ENCODE measurements at regions not wholly inside any gene's neighbourhood (a gene's known extent, or its start where the extent isn't known, plus 50 kb on each side); places are given as distances from the start of the nearest gene placed in this dataset.

GRCh38 chr4:176925962-176926361 lies 133.2 kb upstream of the VEGFC start:
- TF ChIP-seq MAZ (IDR thresholded peaks at IDR 0.05; ENCODE audit: borderline replicate concordance, low read depth, low read length) (no peak), MAZ (CRISPR knock-in tag; IDR thresholded peaks at IDR 0.05; ENCODE audit: low read depth) (no peak), JUND (CRISPR knock-in tag; IDR thresholded peaks at IDR 0.05) (no peak), JUN (CRISPR knock-in tag; IDR thresholded peaks at IDR 0.05) (no peak), MAX (IDR thresholded peaks at IDR 0.05) (no peak), FOXP4 (CRISPR knock-in tag; IDR thresholded peaks at IDR 0.05) (no peak), NFYB (CRISPR knock-in tag; IDR thresholded peaks at IDR 0.05) (no peak), BCL3 (CRISPR knock-in tag; IDR thresholded peaks at IDR 0.05) (no peak), CREB3 (CRISPR knock-in tag; IDR thresholded peaks at IDR 0.05) (no peak), ZGPAT (CRISPR knock-in tag; IDR thresholded peaks at IDR 0.05) (no peak), ELF4 (CRISPR knock-in tag; IDR thresholded peaks at IDR 0.05; ENCODE audit: borderline replicate concordance) (no peak), EP300 (IDR thresholded peaks at IDR 0.05; ENCODE audit: low read depth in 2 of 2, low read length in 2 of 2) (no peak), EP300 (CRISPR knock-in tag; IDR thresholded peaks at IDR 0.05; ENCODE audit: borderline replicate concordance) (no peak), BCLAF1 (IDR thresholded peaks at IDR 0.05) (no peak), ZNF138 (CRISPR knock-in tag; IDR thresholded peaks at IDR 0.05; ENCODE audit: low read depth) (no peak)
